ENCODE measurements at regions not wholly inside any gene's neighbourhood (a gene's known extent, or its start where the extent isn't known, plus 50 kb on each side); places are given as distances from the start of the nearest gene placed in this dataset.

- TF ChIP-seq CTCF (IDR thresholded peaks at IDR 0.05) (no peak), POLR2A (IDR thresholded peaks at IDR 0.05) (no peak)
These were observed 56.2 kb upstream of the HES1 start for GRCh38 chr3:194079702-194080172.

Data from esophagus squamous epithelium (tissue), 4 donors.